ENCODE measurements at regions not wholly inside any gene's neighbourhood (a gene's known extent, or its start where the extent isn't known, plus 50 kb on each side); places are given as distances from the start of the nearest gene placed in this dataset.

GRCh38 chr5:109247986-109248385, 161.8 kb downstream of the PJA2 start:
- TF ChIP-seq CTCF (IDR thresholded peaks at IDR 0.05; ENCODE audit: low read depth, low read length, missing control alignments) = no peak
- no peak for DNase-seq (ENCODE audit: extremely low read depth, low read depth)
- H3K4me3 ChIP-seq (replicated peaks; ENCODE audit: low read depth, low read length) = no peak overlapping the region

- no peak for DNase-seq (ENCODE audit: extremely low read depth, low read depth)
- TF ChIP-seq CTCF (IDR thresholded peaks at IDR 0.05; ENCODE audit: low read depth, low read length, missing control alignments) = no peak
- no peak overlapping the region for H3K4me3 ChIP-seq (replicated peaks; ENCODE audit: low read depth, low read length)
Measured at GRCh38 chr5:109246841-109247592, 162.8 kb downstream of the PJA2 start.

All from HFF-Myc (cell line).